ENCODE measurements at regions not wholly inside any gene's neighbourhood (a gene's known extent, or its start where the extent isn't known, plus 50 kb on each side); places are given as distances from the start of the nearest gene placed in this dataset.
"Not testable (repeated sequence)": the region's sequence is repeated elsewhere in the genome, so short reads cannot be mapped to it uniquely, and the experiment has no call there.

- no peak for DNase-seq (ENCODE audit: low read depth in 3 of 3)
These were observed 733.0 kb downstream of the ZPLD1 start for GRCh38 chr3:103167850-103168249.

GRCh38 chr3:103169289-103169688 is 734.5 kb downstream of the ZPLD1 start:
- no peak for DNase-seq (ENCODE audit: low read depth in 3 of 3)

- no peak for DNase-seq (ENCODE audit: low read depth in 3 of 3)
These were observed 735.8 kb downstream of the ZPLD1 start for GRCh38 chr3:103170651-103171050.

- DNase-seq (ENCODE audit: low read depth in 3 of 3): no peak
These were observed 739.1 kb downstream of the ZPLD1 start for GRCh38 chr3:103173940-103174339.

GRCh38 chr3:103181160-103181559 is 746.3 kb downstream of the ZPLD1 start:
- DNase-seq (ENCODE audit: low read depth in 3 of 3): no peak

- DNase-seq (ENCODE audit: low read depth in 3 of 3): no peak
These were observed 750.0 kb downstream of the ZPLD1 start for GRCh38 chr3:103184772-103185171.

GRCh38 chr3:103189941-103190340 is 755.1 kb downstream of the ZPLD1 start:
- no peak for DNase-seq (ENCODE audit: low read depth in 3 of 3)

GRCh38 chr3:103195216-103195615 is 760.4 kb downstream of the ZPLD1 start:
- no peak for DNase-seq (ENCODE audit: low read depth in 3 of 3)

- DNase-seq (ENCODE audit: low read depth in 3 of 3): no peak
These were observed 768.6 kb downstream of the ZPLD1 start for GRCh38 chr3:103203441-103203840.

GRCh38 chr3:103210583-103210982 is 775.8 kb downstream of the ZPLD1 start:
- DNase-seq (ENCODE audit: low read depth in 3 of 3): no peak

- DNase-seq (ENCODE audit: low read depth in 3 of 3): no peak
These were observed 783.3 kb downstream of the ZPLD1 start for GRCh38 chr3:103218146-103218545.

- DNase-seq (ENCODE audit: low read depth in 3 of 3): no peak
These were observed 784.0 kb downstream of the ZPLD1 start for GRCh38 chr3:103218793-103219192.

GRCh38 chr3:103227651-103228050 is 792.8 kb downstream of the ZPLD1 start:
- DNase-seq (ENCODE audit: low read depth in 3 of 3): no peak

GRCh38 chr3:103247459-103247858 is 812.6 kb downstream of the ZPLD1 start:
- DNase-seq (ENCODE audit: low read depth in 3 of 3): no peak

- not testable (repeated sequence) for DNase-seq (ENCODE audit: low read depth in 3 of 3)
These were observed 820.0 kb downstream of the ZPLD1 start for GRCh38 chr3:103254827-103255226.

GRCh38 chr3:103269287-103269686 is 834.5 kb downstream of the ZPLD1 start:
- no peak for DNase-seq (ENCODE audit: low read depth in 3 of 3)

- no peak for DNase-seq (ENCODE audit: low read depth in 3 of 3)
These were observed 836.8 kb downstream of the ZPLD1 start for GRCh38 chr3:103271575-103271974.

GRCh38 chr3:103295974-103296570 is 861.3 kb downstream of the ZPLD1 start:
- DNase-seq (ENCODE audit: low read depth in 3 of 3): no peak

GRCh38 chr3:103297502-103297901 is 862.7 kb downstream of the ZPLD1 start:
- DNase-seq (ENCODE audit: low read depth in 3 of 3): not testable (repeated sequence)

- no peak for DNase-seq (ENCODE audit: low read depth in 3 of 3)
These were observed 871.3 kb downstream of the ZPLD1 start for GRCh38 chr3:103306104-103306503.

- DNase-seq (ENCODE audit: low read depth in 3 of 3): no peak
These were observed 874.1 kb downstream of the ZPLD1 start for GRCh38 chr3:103308921-103309320.

- DNase-seq (ENCODE audit: low read depth in 3 of 3): no peak
These were observed 885.1 kb downstream of the ZPLD1 start for GRCh38 chr3:103319912-103320311.

- no peak for DNase-seq (ENCODE audit: low read depth in 3 of 3)
These were observed 902.5 kb downstream of the ZPLD1 start for GRCh38 chr3:103337179-103337845.

Data from stimulated activated CD4-positive, alpha-beta T cell treated with anti-CD3 and anti-CD28 coated beads, TNF-alpha, amount 100 ng/mL, for 48 hours (primary cell).